ENCODE measurements at regions not wholly inside any gene's neighbourhood (a gene's known extent, or its start where the extent isn't known, plus 50 kb on each side); places are given as distances from the start of the nearest gene placed in this dataset.

DNA sequence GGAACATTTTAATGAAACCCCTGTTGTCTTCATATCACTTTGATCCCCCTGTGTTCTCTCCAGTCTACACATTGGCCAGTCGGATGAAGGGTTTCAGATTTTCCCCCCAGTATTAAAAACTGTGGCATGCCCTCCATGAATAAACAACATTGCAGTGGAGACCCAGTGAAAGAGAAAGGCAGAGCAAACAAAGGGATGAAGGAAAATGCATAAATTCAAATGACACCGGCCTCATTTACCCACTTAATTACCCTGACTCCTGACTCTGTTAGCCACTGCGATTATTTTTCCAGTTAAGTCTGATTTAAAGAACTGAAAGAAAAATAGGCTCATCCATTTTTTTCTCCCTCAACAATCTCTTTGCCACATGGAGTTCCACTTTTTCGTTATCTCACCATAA lies 569.2 kb downstream of the TFAP2B start:
- TF ChIP-seq, protein P1, sequence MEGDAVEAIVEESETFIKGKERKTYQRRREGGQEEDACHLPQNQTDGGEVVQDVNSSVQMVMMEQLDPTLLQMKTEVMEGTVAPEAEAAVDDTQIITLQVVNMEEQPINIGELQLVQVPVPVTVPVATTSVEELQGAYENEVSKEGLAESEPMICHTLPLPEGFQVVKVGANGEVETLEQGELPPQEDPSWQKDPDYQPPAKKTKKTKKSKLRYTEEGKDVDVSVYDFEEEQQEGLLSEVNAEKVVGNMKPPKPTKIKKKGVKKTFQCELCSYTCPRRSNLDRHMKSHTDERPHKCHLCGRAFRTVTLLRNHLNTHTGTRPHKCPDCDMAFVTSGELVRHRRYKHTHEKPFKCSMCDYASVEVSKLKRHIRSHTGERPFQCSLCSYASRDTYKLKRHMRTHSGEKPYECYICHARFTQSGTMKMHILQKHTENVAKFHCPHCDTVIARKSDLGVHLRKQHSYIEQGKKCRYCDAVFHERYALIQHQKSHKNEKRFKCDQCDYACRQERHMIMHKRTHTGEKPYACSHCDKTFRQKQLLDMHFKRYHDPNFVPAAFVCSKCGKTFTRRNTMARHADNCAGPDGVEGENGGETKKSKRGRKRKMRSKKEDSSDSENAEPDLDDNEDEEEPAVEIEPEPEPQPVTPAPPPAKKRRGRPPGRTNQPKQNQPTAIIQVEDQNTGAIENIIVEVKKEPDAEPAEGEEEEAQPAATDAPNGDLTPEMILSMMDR (IDR thresholded peaks at IDR 0.05; ENCODE audit: insufficient read depth, low read depth, low read length, missing control alignments): no peak
- H3K4me3 ChIP-seq (ENCODE audit: low read length): no peak overlapping the region

DNA sequence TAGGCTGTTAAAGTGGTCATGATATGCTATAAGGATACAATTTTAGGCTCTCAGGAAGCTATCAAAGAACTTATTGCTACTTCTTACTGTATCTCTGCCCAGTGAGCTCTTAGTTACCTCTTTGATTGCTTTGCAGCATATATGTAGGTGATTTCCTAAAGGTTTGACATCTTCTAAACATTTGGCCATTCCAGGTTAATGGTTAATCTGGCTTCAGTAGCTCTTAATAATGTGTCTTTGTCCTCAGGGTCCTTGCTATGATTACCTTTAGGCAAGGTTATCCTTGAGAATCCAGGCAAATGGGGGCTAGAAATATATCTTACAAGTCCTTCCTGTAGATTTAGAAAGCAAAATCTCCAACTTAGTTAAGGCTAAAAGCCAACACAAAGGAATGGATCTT lies 575.4 kb downstream of the TFAP2B start:
- TF ChIP-seq, protein P1 (IDR thresholded peaks at IDR 0.05; ENCODE audit: insufficient read depth, low read depth, low read length, missing control alignments): no peak
- no peak overlapping the region for H3K4me3 ChIP-seq (ENCODE audit: low read length)
- no peak for DNase-seq (ENCODE audit: low read depth)

More for the DNA sequence above, 569.2 kb downstream of the TFAP2B start:
- DNase-seq (ENCODE audit: low read depth): no peak

DNA sequence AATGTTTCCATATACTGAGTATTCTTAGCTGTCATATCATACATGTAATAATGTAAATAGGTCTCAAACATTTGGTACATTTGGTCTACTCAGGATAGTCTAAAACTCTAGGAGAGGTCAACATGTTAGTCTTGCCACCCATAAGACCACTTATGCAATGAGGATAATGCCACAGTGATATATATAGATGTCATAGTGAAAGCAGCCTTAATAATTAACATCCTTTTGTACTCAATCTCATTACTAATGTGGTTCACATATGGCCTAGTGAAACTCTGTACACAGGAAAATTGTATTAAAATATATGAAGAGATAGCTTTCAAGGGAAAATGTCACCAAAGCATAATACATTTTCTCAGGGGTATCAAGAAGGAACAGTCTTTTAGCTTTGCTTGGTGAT lies 577.9 kb downstream of the TFAP2B start:
- DNase-seq (ENCODE audit: low read depth): no peak
- TF ChIP-seq, protein P1 (IDR thresholded peaks at IDR 0.05; ENCODE audit: insufficient read depth, low read depth, low read length, missing control alignments): no peak
- H3K4me3 ChIP-seq (ENCODE audit: low read length): no peak overlapping the region

DNA sequence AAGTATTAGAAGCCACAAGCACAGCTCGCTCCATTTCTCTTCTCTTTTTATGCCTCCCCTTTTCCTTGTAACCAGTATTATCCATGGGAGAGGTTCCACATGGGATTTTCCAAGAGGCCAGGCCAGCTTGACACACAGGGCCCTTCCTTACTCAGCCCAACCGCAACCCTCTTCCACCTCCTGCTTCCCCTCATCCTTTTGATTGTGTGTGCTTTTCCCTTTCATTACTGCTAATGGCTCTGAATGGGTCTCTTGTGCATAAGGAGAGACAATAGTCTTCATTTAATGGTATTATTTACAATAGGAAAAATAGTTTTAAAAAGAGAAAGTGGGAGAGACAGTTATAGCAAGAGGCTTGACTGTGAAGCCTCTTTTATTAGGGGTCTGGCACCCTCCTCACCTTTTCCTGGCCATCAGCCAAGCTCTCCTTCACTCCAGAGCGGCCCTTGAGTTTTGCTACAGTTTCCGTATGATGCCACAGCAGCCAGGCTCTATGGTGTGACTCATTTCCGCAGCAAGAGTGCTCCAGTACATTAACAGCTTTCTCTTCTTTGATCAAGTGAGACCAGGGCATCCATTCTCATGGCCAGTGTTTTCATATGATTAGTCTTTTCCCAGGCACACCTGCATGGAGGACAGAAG lies 579.5 kb downstream of the TFAP2B start:
- no peak overlapping the region for H3K4me3 ChIP-seq (ENCODE audit: low read length)
- TF ChIP-seq, protein P1 (IDR thresholded peaks at IDR 0.05; ENCODE audit: insufficient read depth, low read depth, low read length, missing control alignments): no peak
- peak; percentile 80 for DNase-seq (ENCODE audit: low read depth)

DNA sequence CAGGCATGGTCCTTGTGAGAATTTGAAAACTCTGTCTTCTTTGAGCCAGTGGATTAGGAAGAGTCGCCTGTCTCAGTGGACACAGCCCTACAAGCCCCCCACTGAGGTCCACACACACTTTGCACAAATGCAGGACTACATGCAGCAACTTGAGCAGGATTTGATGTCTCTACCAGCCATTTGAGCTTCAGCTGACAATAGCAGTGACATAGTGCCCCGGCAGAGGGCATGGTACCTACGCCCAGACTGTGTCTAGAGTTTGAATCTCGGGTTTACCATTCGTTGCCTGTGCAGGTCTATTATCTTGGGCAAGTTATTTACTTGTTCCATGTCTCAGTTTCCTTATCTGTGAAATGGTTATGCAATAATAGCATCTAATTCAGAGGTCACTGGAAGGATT lies 580.1 kb downstream of the TFAP2B start:
- H3K4me3 ChIP-seq (ENCODE audit: low read length): no peak overlapping the region
- no peak for DNase-seq (ENCODE audit: low read depth)
- TF ChIP-seq, protein P1 (IDR thresholded peaks at IDR 0.05; ENCODE audit: insufficient read depth, low read depth, low read length, missing control alignments): no peak

DNA sequence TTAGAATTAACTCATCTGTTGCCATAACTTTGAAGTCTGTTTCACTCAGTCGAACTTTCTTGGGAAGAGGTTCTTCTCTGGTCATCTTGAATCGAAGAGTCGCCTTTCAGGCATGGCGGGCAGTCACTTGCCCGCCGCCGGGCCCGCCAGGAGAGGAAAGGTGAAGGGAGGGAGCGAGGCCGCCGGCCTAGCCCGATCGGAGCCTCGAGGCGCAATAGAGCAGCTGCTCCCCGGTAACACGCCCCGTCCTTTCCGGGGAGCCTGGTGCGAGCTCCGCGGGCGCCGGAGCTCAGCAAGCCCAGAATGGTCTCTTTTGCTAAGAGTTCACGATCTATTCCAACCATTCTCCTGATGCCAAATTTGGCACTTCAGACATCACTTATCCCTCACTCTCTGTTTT lies 591.8 kb downstream of the TFAP2B start:
- no peak for DNase-seq (ENCODE audit: low read depth)
- TF ChIP-seq, protein P1 (IDR thresholded peaks at IDR 0.05; ENCODE audit: insufficient read depth, low read depth, low read length, missing control alignments): no peak
- no peak overlapping the region for H3K4me3 ChIP-seq (ENCODE audit: low read length)

DNA sequence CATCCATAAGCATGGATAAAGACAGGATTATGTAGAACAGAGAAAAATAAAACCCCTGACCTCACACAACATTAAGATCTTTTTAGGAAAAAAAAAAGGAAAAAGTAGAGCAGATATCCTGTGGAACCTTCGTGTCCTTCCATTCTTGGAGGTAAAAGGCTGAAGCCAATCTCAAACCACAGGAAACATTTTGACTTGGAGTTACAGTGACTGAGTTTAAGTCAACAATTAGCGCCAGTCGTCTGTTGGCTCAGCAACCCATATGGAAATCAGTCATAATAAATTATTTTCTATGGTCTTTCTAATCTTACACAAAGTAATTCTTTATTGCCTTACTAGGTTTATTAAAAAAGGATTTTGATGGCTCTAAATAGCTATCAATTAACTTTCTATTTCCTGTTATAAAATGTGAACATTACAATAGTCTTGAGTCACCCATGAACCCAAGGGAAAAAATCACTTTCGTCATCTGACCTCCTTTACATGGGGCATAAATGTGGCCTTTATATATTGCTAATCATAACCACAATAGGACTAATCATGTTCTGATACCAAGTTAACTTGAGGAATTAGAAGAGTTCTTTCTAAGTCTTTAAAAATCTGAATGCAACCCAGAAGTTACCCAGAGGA lies 592.9 kb downstream of the TFAP2B start:
- no peak overlapping the region for H3K4me3 ChIP-seq (ENCODE audit: low read length)
- TF ChIP-seq, protein P1 (IDR thresholded peaks at IDR 0.05; ENCODE audit: insufficient read depth, low read depth, low read length, missing control alignments): no peak
- no peak for DNase-seq (ENCODE audit: low read depth)

All from epithelial cell of esophagus (primary cell).